Fibroblast of lung (primary cell): ENCODE measurements at regions not wholly inside any gene's neighbourhood (a gene's known extent, or its start where the extent isn't known, plus 50 kb on each side); places are given as distances from the start of the nearest gene placed in this dataset.

Experiments
- EZH2 ChIP-seq: IDR thresholded peaks from 2 replicates; pipeline ENCODE4 v1.5.1; 2012; ENCODE audit warnings: low read length, control low read depth, mild to moderate bottlenecking; ENCODE audit errors: missing control alignments
- TF ChIP-seq, protein P1 (sequence below), 2 donors: IDR thresholded peaks in 1 of 2; conservative IDR thresholded peaks in 1 of 2; 1 replicate in 1 of 2; 2 replicates in 1 of 2; pipeline ENCODE4 v1.5.1; 2011 to 2012; ENCODE audit warnings: low read length in 2 of 2, control low read depth in 1 of 2, inconsistent platforms in 1 of 2, low read depth in 1 of 2, mild to moderate bottlenecking in 1 of 2

DNA sequence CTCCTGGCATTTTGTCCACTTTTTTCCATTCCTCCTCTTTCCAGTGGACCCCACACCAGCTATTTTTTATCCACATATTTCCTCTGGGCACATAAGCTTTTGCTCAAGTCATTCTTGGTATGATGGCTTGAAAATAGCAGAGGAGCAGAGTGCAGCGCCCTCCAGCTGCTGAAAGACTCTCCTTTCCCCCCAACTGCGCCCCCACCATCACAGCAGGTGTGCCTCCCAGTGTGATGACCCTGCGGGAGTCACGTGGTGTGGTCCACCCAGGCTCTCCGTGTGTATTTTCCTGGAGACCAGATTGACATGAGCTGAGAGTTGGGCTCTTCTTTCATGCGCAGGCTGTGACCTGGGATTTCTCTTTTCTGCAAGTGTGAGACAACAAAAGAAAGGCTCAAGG lies 1241.6 kb downstream of the TBC1D22A start:
- TF ChIP-seq, protein P1, sequence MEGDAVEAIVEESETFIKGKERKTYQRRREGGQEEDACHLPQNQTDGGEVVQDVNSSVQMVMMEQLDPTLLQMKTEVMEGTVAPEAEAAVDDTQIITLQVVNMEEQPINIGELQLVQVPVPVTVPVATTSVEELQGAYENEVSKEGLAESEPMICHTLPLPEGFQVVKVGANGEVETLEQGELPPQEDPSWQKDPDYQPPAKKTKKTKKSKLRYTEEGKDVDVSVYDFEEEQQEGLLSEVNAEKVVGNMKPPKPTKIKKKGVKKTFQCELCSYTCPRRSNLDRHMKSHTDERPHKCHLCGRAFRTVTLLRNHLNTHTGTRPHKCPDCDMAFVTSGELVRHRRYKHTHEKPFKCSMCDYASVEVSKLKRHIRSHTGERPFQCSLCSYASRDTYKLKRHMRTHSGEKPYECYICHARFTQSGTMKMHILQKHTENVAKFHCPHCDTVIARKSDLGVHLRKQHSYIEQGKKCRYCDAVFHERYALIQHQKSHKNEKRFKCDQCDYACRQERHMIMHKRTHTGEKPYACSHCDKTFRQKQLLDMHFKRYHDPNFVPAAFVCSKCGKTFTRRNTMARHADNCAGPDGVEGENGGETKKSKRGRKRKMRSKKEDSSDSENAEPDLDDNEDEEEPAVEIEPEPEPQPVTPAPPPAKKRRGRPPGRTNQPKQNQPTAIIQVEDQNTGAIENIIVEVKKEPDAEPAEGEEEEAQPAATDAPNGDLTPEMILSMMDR (conservative IDR thresholded peaks at IDR 0.05 in 1 of 2, IDR thresholded peaks at IDR 0.05 in 1 of 2; ENCODE audit: low read depth in 1 of 2, low read length in 2 of 2): no peak
- no peak for TF ChIP-seq EZH2
